ENCODE measurements at regions not wholly inside any gene's neighbourhood (a gene's known extent, or its start where the extent isn't known, plus 50 kb on each side); places are given as distances from the start of the nearest gene placed in this dataset.

DNA sequence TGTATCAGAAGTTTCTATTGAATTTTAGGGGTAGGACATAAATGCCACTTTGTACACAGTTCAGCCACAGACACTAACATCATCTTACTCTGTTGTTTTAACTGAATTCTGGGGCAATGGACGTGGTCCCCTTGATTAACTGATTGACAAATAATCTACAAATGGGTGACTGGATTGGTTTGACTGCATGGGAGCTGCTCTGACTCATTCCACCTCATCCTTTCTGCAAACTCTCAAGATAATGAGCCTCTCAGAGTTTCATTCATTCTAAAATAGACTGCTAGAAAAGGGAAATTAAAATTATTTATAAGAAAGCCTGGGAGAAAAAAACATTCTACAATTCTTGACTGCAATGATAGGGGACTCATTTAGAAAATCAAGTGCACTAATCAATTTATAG, 570.4 kb upstream of the SEL1L start:
- DNase-seq (ENCODE audit: insufficient read length, low spot score) (no peak), FAIRE-seq (no peak)
- TF ChIP-seq POLR2A (IDR thresholded peaks at IDR 0.05; ENCODE audit: low read depth, low read length) (no peak), POU2F2 (IDR thresholded peaks at IDR 0.05; ENCODE audit: low read depth, low read length) (no peak), PAX5 (IDR thresholded peaks at IDR 0.05; ENCODE audit: insufficient read depth, low read length, severe bottlenecking) (no peak), TAF1 (IDR thresholded peaks at IDR 0.05; ENCODE audit: low read depth, low read length) (no peak), POLR2AphosphoS5 (IDR thresholded peaks at IDR 0.05; ENCODE audit: low read depth, low read length) (no peak), SPI1 (IDR thresholded peaks at IDR 0.05; ENCODE audit: low read depth, low read length) (no peak)

DNA sequence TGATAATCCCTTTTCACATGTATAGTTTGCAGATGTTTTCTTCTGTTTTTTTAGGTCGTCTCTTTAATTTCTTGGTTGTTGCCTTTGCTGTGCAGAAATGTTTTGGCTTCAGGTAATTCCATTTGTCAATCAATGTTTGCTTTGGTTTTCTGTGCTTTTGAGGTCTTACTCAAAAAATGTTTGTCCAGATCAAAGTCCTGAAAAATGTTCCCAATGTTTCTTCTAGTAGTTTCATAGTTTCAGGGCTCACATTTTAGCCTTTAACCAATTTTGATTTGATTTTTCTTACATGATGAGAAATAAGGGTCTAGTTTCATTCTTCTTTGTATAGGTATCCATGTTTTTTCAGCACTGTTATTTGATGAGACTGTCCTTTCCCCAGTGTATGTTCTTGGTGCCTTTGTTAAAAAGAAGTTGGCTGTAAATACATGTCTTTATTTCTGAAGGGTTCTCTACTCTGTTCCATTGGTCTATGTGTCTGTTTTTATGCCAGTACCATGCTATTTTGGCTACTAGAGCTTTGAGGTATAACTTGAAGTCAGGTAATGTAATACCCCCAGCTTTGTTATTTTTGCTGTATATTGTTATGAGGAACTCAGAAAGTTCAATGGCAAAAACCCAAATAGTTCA, 578.7 kb upstream of the SEL1L start:
- DNase-seq (ENCODE audit: insufficient read length, low spot score) (no peak), FAIRE-seq (no peak)
- TF ChIP-seq POLR2A (IDR thresholded peaks at IDR 0.05; ENCODE audit: low read depth, low read length) = no peak
- TF ChIP-seq TAF1 (IDR thresholded peaks at IDR 0.05; ENCODE audit: low read depth, low read length) = no peak
- no peak for TF ChIP-seq SPI1 (IDR thresholded peaks at IDR 0.05; ENCODE audit: low read depth, low read length)
- no peak for TF ChIP-seq POU2F2 (IDR thresholded peaks at IDR 0.05; ENCODE audit: low read depth, low read length)
- no peak for TF ChIP-seq POLR2AphosphoS5 (IDR thresholded peaks at IDR 0.05; ENCODE audit: low read depth, low read length)
- TF ChIP-seq PAX5 (IDR thresholded peaks at IDR 0.05; ENCODE audit: insufficient read depth, low read length, severe bottlenecking) = no peak

DNA sequence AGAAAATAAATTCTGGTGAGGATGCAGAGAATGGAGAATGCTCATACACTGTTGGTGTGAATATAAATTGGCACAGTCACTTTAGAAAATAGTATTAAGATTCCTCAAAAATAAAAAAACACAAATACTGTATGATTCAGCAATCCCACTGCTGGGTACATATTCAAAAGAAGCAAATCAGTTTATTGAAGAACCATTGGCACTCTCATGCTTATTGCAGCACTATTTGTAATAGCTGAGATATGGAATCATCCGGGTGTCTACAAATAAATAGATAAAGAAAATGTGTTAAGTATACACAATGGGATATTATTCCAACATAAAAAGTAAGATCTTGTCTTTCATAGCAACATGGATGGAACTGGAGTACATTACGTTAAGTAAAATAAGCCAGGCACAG, 579.4 kb upstream of the SEL1L start:
- FAIRE-seq (no peak), DNase-seq (ENCODE audit: insufficient read length, low spot score) (no peak)
- no peak for TF ChIP-seq PAX5 (IDR thresholded peaks at IDR 0.05; ENCODE audit: insufficient read depth, low read length, severe bottlenecking)
- TF ChIP-seq POU2F2 (IDR thresholded peaks at IDR 0.05; ENCODE audit: low read depth, low read length) = no peak
- no peak for TF ChIP-seq POLR2A (IDR thresholded peaks at IDR 0.05; ENCODE audit: low read depth, low read length)
- TF ChIP-seq SPI1 (IDR thresholded peaks at IDR 0.05; ENCODE audit: low read depth, low read length) = no peak
- no peak for TF ChIP-seq TAF1 (IDR thresholded peaks at IDR 0.05; ENCODE audit: low read depth, low read length)
- TF ChIP-seq POLR2AphosphoS5 (IDR thresholded peaks at IDR 0.05; ENCODE audit: low read depth, low read length) = no peak

DNA sequence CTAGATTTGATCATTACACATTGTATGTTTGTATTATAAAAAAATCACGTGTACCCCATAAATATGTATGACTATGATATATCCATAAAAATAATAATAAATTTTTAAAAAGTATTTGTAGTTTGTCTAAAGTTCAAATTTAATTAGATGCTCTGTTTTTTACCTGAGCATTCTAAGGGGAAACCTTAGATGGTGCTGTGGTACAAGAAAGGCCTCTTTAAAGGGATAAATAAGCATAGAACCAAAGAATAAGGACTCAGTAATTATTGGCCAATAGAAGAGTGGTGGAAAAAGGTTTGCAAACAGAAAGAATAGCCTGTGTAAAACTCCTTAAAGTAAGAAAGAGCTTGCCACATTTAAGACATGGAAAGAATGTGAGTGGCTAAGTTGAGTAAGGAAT, 580.1 kb upstream of the SEL1L start:
- FAIRE-seq (no peak), DNase-seq (ENCODE audit: insufficient read length, low spot score) (no peak)
- TF ChIP-seq PAX5 (IDR thresholded peaks at IDR 0.05; ENCODE audit: insufficient read depth, low read length, severe bottlenecking) = no peak
- TF ChIP-seq TAF1 (IDR thresholded peaks at IDR 0.05; ENCODE audit: low read depth, low read length) = no peak
- no peak for TF ChIP-seq POU2F2 (IDR thresholded peaks at IDR 0.05; ENCODE audit: low read depth, low read length)
- no peak for TF ChIP-seq POLR2AphosphoS5 (IDR thresholded peaks at IDR 0.05; ENCODE audit: low read depth, low read length)
- TF ChIP-seq POLR2A (IDR thresholded peaks at IDR 0.05; ENCODE audit: low read depth, low read length) = no peak
- no peak for TF ChIP-seq SPI1 (IDR thresholded peaks at IDR 0.05; ENCODE audit: low read depth, low read length)

DNA sequence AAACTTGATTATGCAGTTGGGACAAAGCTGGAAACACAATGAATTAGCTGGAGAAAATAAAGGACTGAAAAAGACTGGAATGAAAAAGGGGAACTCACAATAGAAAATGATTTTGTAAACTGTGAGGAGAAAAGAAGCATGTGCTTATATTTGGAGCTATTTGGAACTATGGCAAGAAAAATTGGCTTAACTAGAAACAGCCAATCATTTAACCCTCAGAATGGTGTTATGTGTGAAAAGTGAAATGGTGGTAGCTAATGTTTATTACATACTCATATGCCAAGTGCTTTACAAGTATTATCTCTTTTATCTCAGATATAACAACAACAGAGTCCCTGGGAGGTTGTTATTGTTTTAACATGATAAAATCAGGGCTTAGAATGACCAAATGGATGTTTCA, 583.1 kb upstream of the SEL1L start:
- FAIRE-seq (no peak), DNase-seq (ENCODE audit: insufficient read length, low spot score) (no peak)
- no peak for TF ChIP-seq PAX5 (IDR thresholded peaks at IDR 0.05; ENCODE audit: insufficient read depth, low read length, severe bottlenecking)
- TF ChIP-seq SPI1 (IDR thresholded peaks at IDR 0.05; ENCODE audit: low read depth, low read length) = no peak
- no peak for TF ChIP-seq TAF1 (IDR thresholded peaks at IDR 0.05; ENCODE audit: low read depth, low read length)
- TF ChIP-seq POU2F2 (IDR thresholded peaks at IDR 0.05; ENCODE audit: low read depth, low read length) = no peak
- no peak for TF ChIP-seq POLR2A (IDR thresholded peaks at IDR 0.05; ENCODE audit: low read depth, low read length)
- no peak for TF ChIP-seq POLR2AphosphoS5 (IDR thresholded peaks at IDR 0.05; ENCODE audit: low read depth, low read length)

DNA sequence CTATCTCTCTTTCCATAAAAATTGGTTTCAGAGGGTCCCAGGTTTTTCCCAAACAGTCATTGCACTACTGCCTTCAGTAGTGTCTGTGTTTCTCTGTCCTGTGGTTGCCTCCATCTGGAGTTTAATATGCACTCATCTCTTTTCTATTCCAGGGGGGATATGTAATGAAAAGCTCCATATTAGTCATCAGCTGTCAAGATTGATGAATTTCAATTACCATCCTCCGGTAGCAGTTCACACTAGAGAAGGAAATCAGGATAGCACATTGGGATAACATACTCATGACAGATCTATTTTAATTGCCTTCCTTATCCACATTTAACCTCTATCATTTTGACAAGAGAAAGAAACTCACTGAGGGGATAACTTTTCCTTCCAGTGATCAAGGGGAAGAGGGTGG, 589.0 kb upstream of the SEL1L start:
- DNase-seq (ENCODE audit: insufficient read length, low spot score) (no peak), FAIRE-seq (no peak)
- no peak for TF ChIP-seq TAF1 (IDR thresholded peaks at IDR 0.05; ENCODE audit: low read depth, low read length)

DNA sequence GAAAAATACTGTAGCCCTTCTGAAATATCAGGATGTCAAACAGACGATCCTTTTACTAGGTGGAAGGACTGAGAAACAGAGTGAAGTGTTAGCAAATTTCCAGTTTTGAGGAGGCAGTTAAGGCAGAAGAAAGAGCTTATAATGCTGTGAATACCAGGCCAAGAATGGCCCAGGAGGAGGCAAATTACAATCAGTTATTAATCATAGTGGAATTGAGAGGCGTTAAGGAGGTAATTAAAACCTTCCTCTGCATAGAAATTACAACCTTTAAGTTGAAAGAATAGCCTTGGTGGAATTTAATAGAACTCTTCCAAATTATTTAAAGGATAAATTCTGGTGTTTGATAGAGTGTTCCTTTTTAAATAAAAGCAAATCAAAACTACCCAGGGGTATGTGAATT, 590.9 kb upstream of the SEL1L start:
- DNase-seq (ENCODE audit: insufficient read length, low spot score) (no peak), FAIRE-seq (no peak)
- TF ChIP-seq POLR2A (IDR thresholded peaks at IDR 0.05; ENCODE audit: low read depth, low read length) = no peak
- no peak for TF ChIP-seq POU2F2 (IDR thresholded peaks at IDR 0.05; ENCODE audit: low read depth, low read length)
- TF ChIP-seq SPI1 (IDR thresholded peaks at IDR 0.05; ENCODE audit: low read depth, low read length) = no peak
- TF ChIP-seq POLR2AphosphoS5 (IDR thresholded peaks at IDR 0.05; ENCODE audit: low read depth, low read length) = no peak
- no peak for TF ChIP-seq PAX5 (IDR thresholded peaks at IDR 0.05; ENCODE audit: insufficient read depth, low read length, severe bottlenecking)
- TF ChIP-seq TAF1 (IDR thresholded peaks at IDR 0.05; ENCODE audit: low read depth, low read length) = no peak

DNA sequence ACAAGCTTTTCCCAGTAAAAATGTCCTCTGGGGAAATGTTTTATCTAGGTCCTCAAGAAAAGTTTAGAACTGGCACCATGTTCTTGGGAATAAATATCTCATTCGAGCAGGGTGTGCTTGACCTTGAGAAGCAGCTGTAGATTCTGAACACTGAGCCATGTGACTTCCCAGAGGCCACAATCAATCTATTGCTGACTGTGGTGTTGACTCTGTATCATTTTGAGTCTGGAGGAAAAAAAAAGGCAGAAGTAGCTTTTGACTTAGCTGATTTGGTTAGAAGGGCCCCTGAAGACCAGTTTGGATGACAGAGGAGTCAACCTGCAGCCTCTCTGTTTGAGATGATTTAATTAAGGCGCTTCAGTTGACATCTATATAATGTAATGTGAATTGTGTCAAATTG, 592.4 kb upstream of the SEL1L start:
- DNase-seq (ENCODE audit: insufficient read length, low spot score) (no peak), FAIRE-seq (no peak)
- TF ChIP-seq POLR2AphosphoS5 (IDR thresholded peaks at IDR 0.05; ENCODE audit: low read depth, low read length) (no peak), POU2F2 (IDR thresholded peaks at IDR 0.05; ENCODE audit: low read depth, low read length) (no peak), PAX5 (IDR thresholded peaks at IDR 0.05; ENCODE audit: insufficient read depth, low read length, severe bottlenecking) (no peak), SPI1 (IDR thresholded peaks at IDR 0.05; ENCODE audit: low read depth, low read length) (no peak), POLR2A (IDR thresholded peaks at IDR 0.05; ENCODE audit: low read depth, low read length) (no peak), TAF1 (IDR thresholded peaks at IDR 0.05; ENCODE audit: low read depth, low read length) (no peak)

DNA sequence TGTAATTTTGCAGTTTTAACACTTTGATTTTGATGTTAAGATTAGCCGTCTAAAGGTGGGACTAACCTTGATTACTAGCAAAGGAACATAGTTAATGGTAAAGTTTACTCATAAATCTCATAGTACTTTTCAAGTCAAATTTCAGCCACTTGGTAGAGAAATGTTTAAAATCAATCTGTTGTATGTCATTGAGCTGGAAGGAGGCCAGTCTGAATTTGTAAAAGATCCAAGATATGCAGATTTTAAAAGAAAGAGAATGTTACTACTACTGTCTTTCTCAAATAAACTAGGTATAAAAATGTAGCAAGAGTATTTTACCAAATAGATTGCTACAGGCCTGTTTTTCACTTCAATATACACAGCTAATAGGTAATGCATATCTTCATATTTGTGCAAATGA, 600.8 kb upstream of the SEL1L start:
- TF ChIP-seq TAF1 (IDR thresholded peaks at IDR 0.05; ENCODE audit: low read depth, low read length) = no peak
- no peak for TF ChIP-seq POLR2A (IDR thresholded peaks at IDR 0.05; ENCODE audit: low read depth, low read length)
- no peak for TF ChIP-seq POU2F2 (IDR thresholded peaks at IDR 0.05; ENCODE audit: low read depth, low read length)
- TF ChIP-seq PAX5 (IDR thresholded peaks at IDR 0.05; ENCODE audit: insufficient read depth, low read length, severe bottlenecking) = no peak
- no peak for TF ChIP-seq POLR2AphosphoS5 (IDR thresholded peaks at IDR 0.05; ENCODE audit: low read depth, low read length)
- TF ChIP-seq SPI1 (IDR thresholded peaks at IDR 0.05; ENCODE audit: low read depth, low read length) = no peak
- no peak for FAIRE-seq

DNA sequence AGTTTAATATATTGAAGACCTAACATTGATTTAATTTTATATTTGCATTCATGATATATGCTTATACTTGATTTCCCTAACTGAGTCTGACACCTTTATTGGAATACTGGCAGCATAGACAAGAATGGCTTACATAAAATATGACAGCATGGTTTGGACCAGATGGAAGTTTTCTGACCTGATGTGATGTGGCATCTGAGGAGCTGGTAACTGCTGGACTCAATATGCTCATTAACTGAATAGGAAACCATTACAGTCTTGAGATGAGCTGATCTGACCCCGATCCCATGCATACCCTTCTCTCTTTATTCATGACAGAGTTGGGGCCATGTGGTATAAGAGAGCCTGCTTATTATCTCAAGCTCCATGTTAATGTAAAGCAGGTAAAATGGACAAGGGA, 604.8 kb upstream of the SEL1L start:
- DNase-seq (ENCODE audit: insufficient read length, low spot score) (no peak), FAIRE-seq (no peak)
- TF ChIP-seq POLR2A (IDR thresholded peaks at IDR 0.05; ENCODE audit: low read depth, low read length) (no peak), PAX5 (IDR thresholded peaks at IDR 0.05; ENCODE audit: insufficient read depth, low read length, severe bottlenecking) (no peak), POU2F2 (IDR thresholded peaks at IDR 0.05; ENCODE audit: low read depth, low read length) (no peak), POLR2AphosphoS5 (IDR thresholded peaks at IDR 0.05; ENCODE audit: low read depth, low read length) (no peak), SPI1 (IDR thresholded peaks at IDR 0.05; ENCODE audit: low read depth, low read length) (no peak), TAF1 (IDR thresholded peaks at IDR 0.05; ENCODE audit: low read depth, low read length) (no peak)

More for the DNA sequence above, 600.8 kb upstream of the SEL1L start:
- no peak for DNase-seq (ENCODE audit: insufficient read length, low spot score)

Measured in GM12891 (cell line).